ENCODE measurements at regions not wholly inside any gene's neighbourhood (a gene's known extent, or its start where the extent isn't known, plus 50 kb on each side); places are given as distances from the start of the nearest gene placed in this dataset.

DNA sequence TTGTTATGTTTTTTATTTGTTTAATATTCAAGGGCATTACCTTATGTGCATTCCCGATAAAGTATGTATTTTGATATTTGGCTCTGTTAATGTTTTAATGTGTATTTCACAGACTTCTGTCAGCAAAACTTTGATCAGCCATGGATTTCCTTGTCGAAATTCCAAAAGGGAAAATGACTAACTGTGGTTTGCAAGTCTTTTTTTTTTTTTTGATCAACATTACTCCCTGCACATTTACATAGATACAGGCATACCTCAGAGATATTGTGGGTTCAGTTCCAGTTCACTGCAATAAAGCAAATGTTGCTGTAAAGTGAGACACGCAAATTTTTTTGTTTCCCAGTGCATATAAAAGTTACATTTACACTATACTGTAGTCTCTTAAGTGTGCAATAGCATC lies 351.9 kb downstream of the CXCL12 start:
- TF ChIP-seq, protein P1, sequence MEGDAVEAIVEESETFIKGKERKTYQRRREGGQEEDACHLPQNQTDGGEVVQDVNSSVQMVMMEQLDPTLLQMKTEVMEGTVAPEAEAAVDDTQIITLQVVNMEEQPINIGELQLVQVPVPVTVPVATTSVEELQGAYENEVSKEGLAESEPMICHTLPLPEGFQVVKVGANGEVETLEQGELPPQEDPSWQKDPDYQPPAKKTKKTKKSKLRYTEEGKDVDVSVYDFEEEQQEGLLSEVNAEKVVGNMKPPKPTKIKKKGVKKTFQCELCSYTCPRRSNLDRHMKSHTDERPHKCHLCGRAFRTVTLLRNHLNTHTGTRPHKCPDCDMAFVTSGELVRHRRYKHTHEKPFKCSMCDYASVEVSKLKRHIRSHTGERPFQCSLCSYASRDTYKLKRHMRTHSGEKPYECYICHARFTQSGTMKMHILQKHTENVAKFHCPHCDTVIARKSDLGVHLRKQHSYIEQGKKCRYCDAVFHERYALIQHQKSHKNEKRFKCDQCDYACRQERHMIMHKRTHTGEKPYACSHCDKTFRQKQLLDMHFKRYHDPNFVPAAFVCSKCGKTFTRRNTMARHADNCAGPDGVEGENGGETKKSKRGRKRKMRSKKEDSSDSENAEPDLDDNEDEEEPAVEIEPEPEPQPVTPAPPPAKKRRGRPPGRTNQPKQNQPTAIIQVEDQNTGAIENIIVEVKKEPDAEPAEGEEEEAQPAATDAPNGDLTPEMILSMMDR (conservative IDR thresholded peaks at IDR 0.05): no peak
- no peak for TF ChIP-seq EZH2 (IDR thresholded peaks at IDR 0.05; ENCODE audit: low read depth)

Measured in PC-9 (cell line).